ENCODE measurements at regions not wholly inside any gene's neighbourhood (a gene's known extent, or its start where the extent isn't known, plus 50 kb on each side); places are given as distances from the start of the nearest gene placed in this dataset.
"Not testable (repeated sequence)": the region's sequence is repeated elsewhere in the genome, so short reads cannot be mapped to it uniquely, and the experiment has no call there.

DNA sequence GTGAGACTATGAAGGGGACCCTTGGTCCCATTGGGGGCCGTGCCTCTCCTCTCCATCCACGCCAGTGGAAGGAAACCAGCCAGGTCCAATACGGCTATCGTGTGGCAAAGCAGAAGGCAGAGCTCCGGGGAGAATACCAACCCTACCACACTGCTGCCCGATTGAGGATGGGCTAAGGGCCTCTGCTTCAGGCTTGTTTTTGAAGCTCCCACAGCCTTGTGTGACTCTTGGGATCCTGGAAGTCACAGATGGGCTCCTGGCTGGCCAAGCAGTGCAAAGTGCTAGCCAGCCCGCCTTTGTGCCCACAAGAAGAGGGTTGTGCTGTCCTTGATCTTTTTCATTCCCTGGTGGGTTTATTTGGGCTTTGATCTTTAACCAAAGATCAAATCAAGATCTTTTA is 70.6 kb upstream of the ID2 start:
- DNase-seq = no peak

DNA sequence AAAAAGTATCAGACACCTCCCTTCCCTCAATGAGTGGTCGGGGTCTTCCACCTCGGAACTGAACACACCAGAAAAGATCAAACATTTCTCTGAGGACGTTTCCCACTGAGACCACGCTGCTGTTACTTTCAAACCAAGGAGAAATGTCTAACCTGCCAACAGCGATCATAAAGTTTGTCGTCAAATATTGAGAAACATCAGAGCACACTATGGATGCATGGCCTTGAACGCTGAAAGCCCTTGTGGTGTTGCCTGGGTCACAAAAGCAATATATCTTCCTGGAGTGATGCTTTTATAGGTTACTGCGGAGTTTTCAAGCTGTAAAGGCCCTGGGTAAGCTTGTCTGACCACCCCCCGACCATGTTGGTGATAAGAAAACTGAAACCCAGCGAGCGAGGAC is 70.2 kb upstream of the ID2 start:
- DNase-seq = no peak

DNA sequence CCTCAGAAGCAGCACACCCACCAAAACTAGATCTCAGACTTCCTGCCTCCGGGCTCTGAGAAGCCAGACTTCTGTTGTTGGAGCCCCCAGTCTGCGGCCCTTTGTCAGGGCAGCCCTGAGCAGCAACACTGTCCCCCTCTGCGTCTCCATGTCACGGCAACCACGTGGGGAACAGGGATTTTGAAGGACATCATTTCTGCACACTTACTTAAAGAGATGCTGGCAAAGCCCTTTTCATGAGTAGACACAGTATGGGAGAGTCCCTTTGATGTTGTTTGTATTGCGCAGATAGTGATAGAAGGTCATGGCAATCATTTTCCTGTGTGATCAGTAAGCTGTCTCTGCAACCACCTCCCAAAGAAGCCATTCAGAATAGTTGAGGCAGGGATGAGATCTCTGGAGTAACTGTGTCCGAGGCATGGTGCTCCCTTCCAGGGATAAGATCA is 69.1 kb upstream of the ID2 start:
- DNase-seq = no peak

- DNase-seq = not testable (repeated sequence)
Measured at GRCh38 chr2:8613207-8613999, 68.5 kb upstream of the ID2 start.

GRCh38 chr2:8614646-8615045 is 67.2 kb upstream of the ID2 start:
- DNase-seq = no peak

GRCh38 chr2:8615252-8615575 is 66.6 kb upstream of the ID2 start:
- DNase-seq = no peak

GRCh38 chr2:8615576-8616281 is 66.1 kb upstream of the ID2 start:
- DNase-seq = no peak

DNA sequence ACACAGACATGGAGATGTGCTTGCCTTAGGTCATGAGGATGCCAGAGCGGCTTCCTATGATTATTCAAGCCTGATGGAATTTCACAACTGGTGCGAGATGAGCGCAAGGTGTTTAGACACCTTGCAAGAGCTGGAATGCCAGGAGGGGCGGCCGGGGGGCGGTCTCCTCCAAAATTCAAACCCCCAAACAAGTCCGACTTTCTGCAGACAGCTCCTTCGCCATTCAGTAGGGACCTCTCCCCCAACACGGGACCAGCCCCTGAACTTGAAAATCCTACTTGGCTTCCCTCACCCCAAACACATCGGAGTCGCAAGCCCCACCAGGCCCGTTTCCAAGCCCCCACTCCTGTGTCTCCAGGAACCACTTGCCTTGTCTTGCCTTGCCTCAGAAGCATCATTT is 64.8 kb upstream of the ID2 start:
- no peak for DNase-seq

- DNase-seq = no peak
Measured at GRCh38 chr2:8617590-8617989, 64.3 kb upstream of the ID2 start.

DNA sequence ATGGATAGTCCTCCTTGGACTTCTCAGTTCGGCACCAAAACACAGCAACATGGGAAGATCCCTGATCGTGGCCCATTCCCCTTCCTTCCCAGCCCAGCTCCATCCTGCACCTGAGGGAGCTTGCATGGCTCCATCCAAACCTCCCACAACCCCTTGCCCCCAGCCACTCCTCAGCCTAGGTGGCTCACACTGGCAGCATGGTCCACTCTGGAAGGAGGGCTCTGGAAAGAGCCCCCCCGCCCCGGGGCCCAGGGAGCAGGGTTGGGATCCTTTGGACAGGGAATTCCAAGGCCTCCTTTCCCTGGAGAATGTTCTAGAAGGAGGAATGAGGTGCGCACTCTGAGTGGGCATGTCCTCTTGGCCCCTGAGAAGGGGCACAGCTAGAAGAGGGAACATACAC is 62.8 kb upstream of the ID2 start:
- DNase-seq = no peak

DNA sequence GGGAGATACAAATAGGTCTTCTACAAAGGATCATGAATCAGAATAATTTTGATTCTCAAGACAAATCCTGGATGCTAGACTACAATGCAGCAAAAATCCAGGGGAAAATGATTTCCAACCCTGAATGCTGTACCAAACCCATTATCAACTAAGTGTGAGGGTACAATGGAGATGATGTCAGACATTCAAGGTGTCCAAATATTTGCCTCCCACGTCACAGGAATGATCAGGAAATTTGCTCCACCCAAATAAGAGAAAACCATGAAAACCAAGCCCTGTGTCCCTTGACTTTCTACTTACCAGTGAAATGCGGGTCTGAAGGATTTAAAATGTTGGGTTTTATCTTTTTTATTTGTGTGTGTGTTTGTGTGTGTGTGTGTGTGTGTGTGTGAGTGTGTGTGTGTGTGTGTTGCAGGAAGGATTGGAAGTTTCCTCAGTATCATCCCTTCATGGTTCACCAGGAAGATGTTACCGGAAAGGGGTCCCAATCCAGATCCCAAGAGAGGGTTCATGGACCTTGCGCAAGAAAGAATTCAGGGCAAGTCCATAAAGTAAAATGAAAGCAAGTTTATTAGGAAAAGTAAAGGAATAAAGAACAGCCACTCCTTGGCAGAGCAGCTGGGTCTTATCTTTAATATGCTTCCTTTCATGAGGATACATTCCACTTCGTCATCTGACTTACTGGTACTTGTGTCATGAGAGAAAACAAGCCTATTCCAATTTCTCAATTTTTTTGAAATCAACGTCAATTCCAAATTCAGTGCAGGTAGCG is 61.1 kb upstream of the ID2 start:
- no peak for DNase-seq

- DNase-seq = no peak
Measured at GRCh38 chr2:8622199-8622911, 59.5 kb upstream of the ID2 start.

DNA sequence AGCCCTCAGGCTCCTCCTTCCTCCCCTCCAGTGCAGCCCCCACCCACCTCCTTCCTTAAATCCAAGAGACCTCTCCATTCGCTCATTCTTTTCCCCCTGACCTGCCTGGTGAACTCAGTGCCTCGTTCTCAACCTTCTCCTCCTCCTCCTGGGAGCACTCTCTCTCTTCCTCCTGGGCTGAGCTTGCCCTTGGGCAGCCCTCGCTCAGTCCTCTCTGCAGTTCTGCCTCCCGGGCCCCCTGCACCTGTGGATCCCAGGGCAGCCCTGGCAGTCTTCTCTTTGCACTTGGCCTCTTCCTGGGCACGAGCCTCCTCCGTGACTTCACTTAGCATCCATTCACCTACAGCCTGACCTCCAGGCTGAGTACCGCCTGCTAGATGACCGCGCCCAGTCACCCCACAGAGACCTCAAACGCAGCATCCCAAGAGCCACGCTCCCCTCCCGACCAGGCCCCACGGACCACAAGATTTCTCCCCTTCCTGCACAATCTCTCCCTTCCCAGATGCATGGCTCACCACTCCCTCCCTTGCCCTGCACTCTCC is 58.9 kb upstream of the ID2 start:
- no peak for DNase-seq

- no peak for DNase-seq
Measured at GRCh38 chr2:8623576-8623957, 58.3 kb upstream of the ID2 start.

- no peak for DNase-seq
Measured at GRCh38 chr2:8623958-8624591, 57.8 kb upstream of the ID2 start.

GRCh38 chr2:8624855-8625398 is 56.9 kb upstream of the ID2 start:
- no peak for DNase-seq

GRCh38 chr2:8625399-8626300 is 56.2 kb upstream of the ID2 start:
- no peak for DNase-seq

- DNase-seq = no peak
Measured at GRCh38 chr2:8626572-8626971, 55.3 kb upstream of the ID2 start.

DNA sequence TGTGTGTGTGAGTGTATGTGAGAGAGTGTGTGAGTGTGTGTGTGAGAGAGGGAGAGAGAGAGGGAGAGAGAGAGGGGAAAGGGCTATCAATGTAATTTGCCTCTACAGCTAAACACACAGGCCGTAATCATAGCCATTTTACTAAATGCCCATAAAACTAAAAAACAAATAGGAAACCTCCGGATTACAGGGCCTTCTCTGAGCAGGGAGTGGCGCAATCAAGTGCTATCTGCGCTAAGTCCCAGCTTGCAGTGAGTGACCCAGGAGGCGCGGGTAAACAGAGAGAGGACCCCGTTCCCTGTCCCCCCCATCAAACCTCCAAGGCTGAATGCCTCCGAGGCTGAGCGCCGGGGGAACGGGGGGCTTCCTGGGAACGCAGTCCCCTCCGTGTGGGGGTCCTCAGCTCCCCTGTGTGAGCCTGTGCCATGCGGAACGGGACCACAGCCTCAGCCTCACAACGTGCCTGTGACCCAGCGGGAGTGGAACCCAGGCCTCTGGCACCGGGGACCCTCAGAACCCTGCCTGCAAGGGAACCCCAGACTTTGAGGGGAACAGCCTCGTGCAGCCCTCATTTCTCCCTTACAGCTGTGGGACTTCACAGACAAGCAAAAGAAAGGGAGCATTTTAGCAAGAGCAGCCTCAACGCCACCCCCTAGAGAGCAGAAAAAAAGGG is 54.7 kb upstream of the ID2 start:
- no peak for DNase-seq

DNA sequence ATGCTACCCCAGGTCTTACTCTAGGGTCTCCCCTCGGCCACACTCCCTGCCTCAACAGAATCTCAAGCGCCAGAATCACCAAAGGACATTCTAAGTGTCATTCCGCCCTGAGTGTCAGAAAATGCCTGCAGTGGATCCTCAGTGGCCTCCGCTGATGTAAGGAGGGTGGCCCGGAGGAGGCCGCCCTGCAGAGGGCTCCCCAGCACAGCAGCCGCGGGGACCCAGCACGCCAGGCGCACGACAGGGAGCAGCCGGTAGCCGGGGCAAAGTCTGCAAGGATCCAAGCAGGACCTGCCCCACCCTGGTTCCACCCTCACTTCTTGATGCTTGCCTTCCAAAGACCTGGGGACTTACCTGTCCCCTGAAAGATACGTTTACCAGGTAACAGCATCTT is 54.2 kb upstream of the ID2 start:
- no peak for DNase-seq

Data from NCI-H345 (cell line).